SK-N-MC (cell line): ENCODE measurements at regions not wholly inside any gene's neighbourhood (a gene's known extent, or its start where the extent isn't known, plus 50 kb on each side); places are given as distances from the start of the nearest gene placed in this dataset.

Source experiments
- DNase-seq: peaks from one replicate; pipeline ENCODE4 v3.0.0-alpha.2; 2011; ENCODE audit warnings: low read depth, low spot score
- H3K27ac ChIP-seq: fragments of 200-600 bp; sonication (generic); 2 replicates; pipeline ENCODE4 v1.5.1; 2016; ENCODE audit warnings: mixed run types
- H3K36me3 ChIP-seq: fragments of 200-600 bp; sonication (generic); 2 replicates; pipeline ENCODE4 v1.6.1; 2017; ENCODE audit warnings: antibody characterized with exemption, low read length, mixed read lengths; ENCODE audit not compliant: insufficient read depth
- H3K4me3 ChIP-seq: fragments of 200-600 bp; sonication (generic); 2 replicates; pipeline ENCODE4 v1.5.1; 2016
- H3K9ac ChIP-seq: fragments of 200-600 bp; sonication (generic); 2 replicates; pipeline ENCODE4 v1.8.0; 2017; ENCODE audit warnings: mixed run types, mixed read lengths; ENCODE audit not compliant: insufficient read length
- H3K9me3 ChIP-seq: fragments of 200-600 bp; sonication (generic); 2 replicates; pipeline ENCODE4 v1.6.1; 2017; ENCODE audit warnings: low read depth, mild to moderate bottlenecking, antibody characterized with exemption, low read length, moderate library complexity, mixed read lengths
- EZH2 ChIP-seq: fragments of 200-600 bp; sonication (generic); IDR thresholded peaks from one replicate; pipeline ENCODE4 v1.6.1; 2017; ENCODE audit warnings: antibody characterized with exemption
- FOXP2 ChIP-seq: optimal IDR thresholded peaks from 2 replicates; pipeline ENCODE3; 2011; ENCODE audit warnings: mild to moderate bottlenecking, moderate library complexity; ENCODE audit not compliant: insufficient read depth; ENCODE audit errors: extremely low read length, control extremely low read depth
- POLR2AphosphoS5 ChIP-seq: IDR thresholded peaks from 2 replicates; pipeline ENCODE4 v1.6.1; 2012; ENCODE audit warnings: mild to moderate bottlenecking, low read depth, low read length, borderline replicate concordance

- no peak overlapping the region for H3K9ac ChIP-seq
- H3K27ac ChIP-seq, result no peak overlapping the region
- H3K36me3 ChIP-seq, result no peaks in the 10 kb centered on the region
- H3K9me3 ChIP-seq, result no peaks in the 10 kb centered on the region
- no peak for DNase-seq
- TF ChIP-seq FOXP2, result no peak
- no peak for TF ChIP-seq EZH2
- no peak overlapping the region for H3K4me3 ChIP-seq
These were observed 222.9 kb downstream of the PTEN start for GRCh38 chr10:88086187-88086960.

GRCh38 chr10:88088441-88089340, 225.3 kb downstream of the PTEN start:
- no peaks in the 10 kb centered on the region for H3K9me3 ChIP-seq
- no peak for DNase-seq
- no peaks in the 10 kb centered on the region for H3K36me3 ChIP-seq
- H3K27ac ChIP-seq, result no peak overlapping the region
- H3K4me3 ChIP-seq, result no peak overlapping the region
- H3K9ac ChIP-seq, result no peak overlapping the region
- TF ChIP-seq FOXP2, result no peak
- TF ChIP-seq EZH2, result no peak
- TF ChIP-seq POLR2AphosphoS5, result no peak

GRCh38 chr10:88089498-88089897, 226.1 kb downstream of the PTEN start:
- H3K4me3 ChIP-seq, result no peak overlapping the region
- no peak for DNase-seq
- no peaks in the 10 kb centered on the region for H3K9me3 ChIP-seq
- H3K27ac ChIP-seq, result no peak overlapping the region
- H3K9ac ChIP-seq, result no peak overlapping the region
- TF ChIP-seq FOXP2 (no peak), POLR2AphosphoS5 (no peak), EZH2 (no peak)
- no peaks in the 10 kb centered on the region for H3K36me3 ChIP-seq

- Histone ChIP-seq H3K9me3 (no peaks in the 10 kb centered on the region), H3K9ac (no peak overlapping the region), H3K36me3 (no peaks in the 10 kb centered on the region), H3K4me3 (no peak overlapping the region), H3K27ac (no peak overlapping the region)
- no peak for DNase-seq
- TF ChIP-seq FOXP2, result no peak
- TF ChIP-seq EZH2, result no peak
- TF ChIP-seq POLR2AphosphoS5, result no peak
These were observed 227.3 kb downstream of the PTEN start for GRCh38 chr10:88090568-88091214.

GRCh38 chr10:88091490-88092061, 228.2 kb downstream of the PTEN start:
- no peak overlapping the region for H3K27ac ChIP-seq

GRCh38 chr10:88092265-88092664, 228.8 kb downstream of the PTEN start:
- Histone ChIP-seq H3K9ac (no peak overlapping the region), H3K4me3 (no peak overlapping the region), H3K27ac (no peak overlapping the region), H3K9me3 (no peaks in the 10 kb centered on the region), H3K36me3 (no peaks in the 10 kb centered on the region)
- DNase-seq, result no peak
- TF ChIP-seq POLR2AphosphoS5 (no peak), FOXP2 (no peak), EZH2 (no peak)

More at GRCh38 chr10:88091490-88092061, 228.2 kb downstream of the PTEN start:
- TF ChIP-seq POLR2AphosphoS5, result no peak
- TF ChIP-seq FOXP2, result no peak
- no peak for TF ChIP-seq EZH2
- Histone ChIP-seq H3K9ac (no peak overlapping the region), H3K4me3 (no peak overlapping the region), H3K36me3 (no peaks in the 10 kb centered on the region), H3K9me3 (no peaks in the 10 kb centered on the region)
- no peak for DNase-seq

- Histone ChIP-seq H3K36me3 (no peaks in the 10 kb centered on the region), H3K27ac (no peak overlapping the region), H3K9ac (no peak overlapping the region), H3K9me3 (no peaks in the 10 kb centered on the region), H3K4me3 (no peak overlapping the region)
- TF ChIP-seq POLR2AphosphoS5, result no peak
- TF ChIP-seq FOXP2, result no peak
- TF ChIP-seq EZH2, result no peak
- no peak for DNase-seq
These were observed 229.5 kb downstream of the PTEN start for GRCh38 chr10:88092973-88093372.

GRCh38 chr10:88094795-88095194, 231.4 kb downstream of the PTEN start:
- H3K4me3 ChIP-seq, result no peak overlapping the region
- no peaks in the 10 kb centered on the region for H3K36me3 ChIP-seq

More at GRCh38 chr10:88094795-88095194, 231.4 kb downstream of the PTEN start:
- Histone ChIP-seq H3K9me3 (no peaks in the 10 kb centered on the region), H3K27ac (no peak overlapping the region), H3K9ac (no peak overlapping the region)
- no peak for TF ChIP-seq FOXP2
- no peak for TF ChIP-seq POLR2AphosphoS5
- TF ChIP-seq EZH2, result no peak
- no peak for DNase-seq
